IgD-negative memory B cell (primary cell): ENCODE measurements at regions not wholly inside any gene's neighbourhood (a gene's known extent, or its start where the extent isn't known, plus 50 kb on each side); places are given as distances from the start of the nearest gene placed in this dataset.

Experiments used
- H3K27ac Mint-ChIP-seq, 3 donors: one replicate each; pipeline ENCODE4 v1.8.0; 2020 to 2022; ENCODE audit warnings: mild to moderate bottlenecking in 3 of 3, mixed read lengths in 3 of 3, moderate library complexity in 1 of 3
- H3K27me3 Mint-ChIP-seq: one replicate; pipeline ENCODE4 v1.8.0; 2021; ENCODE audit warnings: mixed read lengths
- H3K36me3 Mint-ChIP-seq: one replicate; pipeline ENCODE4 v1.8.0; 2020; ENCODE audit warnings: mild to moderate bottlenecking, mixed read lengths
- H3K4me1 Mint-ChIP-seq, 3 donors: one replicate each; pipeline ENCODE4 v1.8.0; 2020 to 2022; ENCODE audit warnings: mixed read lengths in 3 of 3, mild to moderate bottlenecking in 1 of 3
- H3K4me3 Mint-ChIP-seq, 4 donors: one replicate each; pipeline ENCODE4 v1.8.0; 2020 to 2022; ENCODE audit warnings: mild to moderate bottlenecking in 4 of 4, mixed read lengths in 4 of 4, moderate library complexity in 3 of 4
- H3K9me3 Mint-ChIP-seq, 3 donors: one replicate each; pipeline ENCODE4 v1.8.0; 2020 to 2021; ENCODE audit warnings: mixed read lengths in 3 of 3, mild to moderate bottlenecking in 1 of 3

DNA sequence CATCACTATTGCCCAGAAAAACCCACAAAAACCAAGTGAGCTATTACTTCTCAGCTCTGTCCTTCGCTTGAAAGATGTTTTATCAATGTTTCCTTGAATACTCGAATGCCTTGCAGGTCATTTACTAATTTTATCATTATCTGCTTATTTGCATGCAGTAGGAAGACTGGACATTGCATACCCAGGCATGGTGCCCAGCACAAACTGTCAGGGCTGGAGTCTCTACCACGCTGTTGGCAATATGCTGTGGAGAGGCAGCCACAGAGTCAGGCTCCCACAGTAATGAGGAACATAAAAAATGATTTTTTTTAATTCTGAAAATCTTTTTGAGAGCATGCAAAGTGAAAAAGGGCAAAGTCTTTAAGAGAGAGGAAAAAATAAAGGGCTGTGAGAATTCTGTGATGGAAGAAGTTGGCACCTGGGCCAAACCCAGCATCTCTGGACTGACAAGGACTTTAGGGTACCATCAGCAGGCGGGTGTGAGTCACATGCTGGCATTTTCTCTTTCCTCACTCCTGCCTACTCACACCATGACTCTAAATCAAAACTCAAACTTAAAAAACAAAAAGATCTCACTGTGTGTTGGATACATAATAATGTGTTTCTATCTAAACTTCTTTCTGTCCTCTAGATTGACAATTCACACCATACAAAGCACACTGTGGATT is 709.8 kb upstream of the FANCL start:
- Mint-ChIP-seq H3K36me3 (no peaks in the 10 kb centered on the region), H3K27me3 (peaks cover 3% of the 10 kb centered on the region), H3K4me3 (no peak overlapping the region), H3K4me1 (no peaks in the 10 kb centered on the region), H3K9me3 (peaks cover 0 to 2% (median 0%) of the 10 kb centered on the region in 3 donors), H3K27ac (no peak overlapping the region)

DNA sequence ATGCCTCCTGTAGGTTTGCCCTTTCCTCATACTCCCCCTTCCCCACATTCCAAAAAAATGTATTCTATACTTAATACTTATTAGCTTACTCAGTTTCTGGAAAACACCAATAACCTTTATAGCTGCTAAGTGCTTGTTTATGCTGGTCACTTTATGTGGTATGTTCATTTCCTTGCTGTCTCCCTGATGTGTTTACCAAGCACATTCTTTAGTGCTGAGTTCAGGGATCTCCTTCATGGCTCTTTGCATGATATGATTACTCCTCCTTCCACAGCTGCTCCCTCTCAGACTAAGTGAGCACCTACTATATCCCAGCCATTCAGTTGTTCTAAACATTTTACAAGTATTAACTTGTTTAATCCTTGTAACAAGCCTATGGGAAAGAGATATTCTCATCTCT is 698.3 kb upstream of the FANCL start:
- no peak overlapping the region for H3K4me3 Mint-ChIP-seq
- peaks cover 4% of the 10 kb centered on the region for H3K27me3 Mint-ChIP-seq
- no peaks in the 10 kb centered on the region for H3K4me1 Mint-ChIP-seq
- H3K36me3 Mint-ChIP-seq, result no peaks in the 10 kb centered on the region
- H3K9me3 Mint-ChIP-seq, result peaks cover 6 to 10% (median 7%) of the 10 kb centered on the region in 3 donors
- no peak overlapping the region for H3K27ac Mint-ChIP-seq

DNA sequence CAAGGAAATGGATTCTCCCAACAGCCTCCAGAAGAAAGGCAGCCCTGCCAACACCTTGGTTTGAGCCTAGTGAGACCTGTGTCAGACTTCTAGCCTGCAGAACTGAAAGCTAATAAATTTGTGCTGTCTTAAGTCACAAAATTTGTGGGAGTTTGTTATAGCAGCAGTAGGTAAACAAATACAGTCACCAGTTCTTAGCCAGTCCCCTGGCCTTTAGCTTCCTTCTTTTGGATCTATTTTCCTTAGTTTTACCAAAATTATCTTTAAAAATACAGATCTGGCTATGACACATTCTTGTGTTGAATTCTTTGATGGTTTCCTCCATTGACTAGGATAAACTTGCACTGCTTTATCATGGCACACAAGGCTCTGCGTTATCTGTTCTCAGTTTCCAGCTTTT is 697.9 kb upstream of the FANCL start:
- H3K27ac Mint-ChIP-seq, result no peak overlapping the region
- peaks cover 6 to 7% (median 7%) of the 10 kb centered on the region in 3 donors for H3K9me3 Mint-ChIP-seq
- peaks cover 4% of the 10 kb centered on the region for H3K27me3 Mint-ChIP-seq
- no peaks in the 10 kb centered on the region for H3K4me1 Mint-ChIP-seq
- H3K36me3 Mint-ChIP-seq, result no peaks in the 10 kb centered on the region
- no peak overlapping the region for H3K4me3 Mint-ChIP-seq

DNA sequence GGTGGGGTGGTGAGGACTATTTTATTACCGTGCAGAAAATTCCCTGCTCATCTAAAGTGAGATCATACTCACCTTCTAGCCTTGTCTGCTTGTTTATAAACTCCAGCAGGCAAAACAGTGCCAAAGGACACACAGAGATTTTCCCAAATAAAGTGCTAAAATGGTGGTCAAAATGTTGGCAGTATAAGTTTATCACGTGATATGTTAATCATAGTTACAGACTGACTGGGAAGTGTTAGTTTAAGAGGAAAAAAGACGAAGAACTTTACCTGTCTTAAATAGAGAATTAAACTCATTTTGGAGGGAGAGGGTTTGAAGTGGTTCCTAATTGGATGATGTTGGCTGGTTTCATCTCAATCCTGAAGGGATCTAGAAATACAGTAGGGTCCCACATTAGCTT is 691.7 kb upstream of the FANCL start:
- Mint-ChIP-seq H3K27me3 (no peaks in the 10 kb centered on the region), H3K27ac (no peak overlapping the region), H3K9me3 (no peaks in the 10 kb centered on the region), H3K4me3 (no peak overlapping the region), H3K36me3 (no peaks in the 10 kb centered on the region), H3K4me1 (no peaks in the 10 kb centered on the region)

DNA sequence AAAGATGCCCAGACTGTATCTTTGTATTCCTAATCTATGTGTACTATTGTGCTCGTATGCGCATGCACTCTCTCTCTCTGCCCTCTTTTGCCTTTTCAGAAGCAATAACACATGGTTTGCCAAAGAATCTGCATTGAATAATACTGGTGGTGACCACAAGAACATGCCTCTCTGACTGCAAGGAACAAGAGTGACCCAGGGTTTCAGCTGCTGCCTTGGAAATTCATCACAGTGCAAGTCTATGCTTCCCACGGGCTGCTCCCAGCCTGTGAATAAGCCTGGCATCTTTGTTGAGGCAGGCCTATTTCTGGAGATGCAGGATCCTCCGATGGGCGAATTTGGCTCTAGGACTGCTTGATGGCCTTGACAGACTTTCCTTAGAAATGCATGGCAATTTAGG is 689.4 kb upstream of the FANCL start:
- no peak overlapping the region for H3K27ac Mint-ChIP-seq
- no peaks in the 10 kb centered on the region for H3K4me1 Mint-ChIP-seq
- H3K4me3 Mint-ChIP-seq, result no peak overlapping the region
- no peaks in the 10 kb centered on the region for H3K27me3 Mint-ChIP-seq
- no peaks in the 10 kb centered on the region for H3K36me3 Mint-ChIP-seq
- H3K9me3 Mint-ChIP-seq, result no peaks in the 10 kb centered on the region

- Mint-ChIP-seq H3K4me1 (no peaks in the 10 kb centered on the region), H3K9me3 (no peaks in the 10 kb centered on the region), H3K27me3 (no peaks in the 10 kb centered on the region), H3K27ac (no peak overlapping the region), H3K36me3 (no peaks in the 10 kb centered on the region), H3K4me3 (no peak overlapping the region)
These were observed 687.8 kb upstream of the FANCL start for GRCh38 chr2:58928973-58929372.

GRCh38 chr2:58928391-58928790 is 687.3 kb upstream of the FANCL start:
- Mint-ChIP-seq H3K36me3 (no peaks in the 10 kb centered on the region), H3K9me3 (no peaks in the 10 kb centered on the region), H3K4me1 (no peaks in the 10 kb centered on the region), H3K27ac (no peak overlapping the region), H3K27me3 (no peaks in the 10 kb centered on the region), H3K4me3 (no peak overlapping the region)

- Mint-ChIP-seq H3K36me3 (no peaks in the 10 kb centered on the region), H3K4me3 (no peak overlapping the region), H3K9me3 (no peaks in the 10 kb centered on the region), H3K4me1 (no peaks in the 10 kb centered on the region), H3K27ac (no peak overlapping the region), H3K27me3 (no peaks in the 10 kb centered on the region)
These were observed 685.0 kb upstream of the FANCL start for GRCh38 chr2:58926112-58926511.

GRCh38 chr2:58925676-58926081 is 684.6 kb upstream of the FANCL start:
- no peaks in the 10 kb centered on the region for H3K9me3 Mint-ChIP-seq
- no peaks in the 10 kb centered on the region for H3K27me3 Mint-ChIP-seq
- no peak overlapping the region for H3K4me3 Mint-ChIP-seq
- no peaks in the 10 kb centered on the region for H3K36me3 Mint-ChIP-seq
- H3K4me1 Mint-ChIP-seq, result no peaks in the 10 kb centered on the region
- H3K27ac Mint-ChIP-seq, result no peak overlapping the region

DNA sequence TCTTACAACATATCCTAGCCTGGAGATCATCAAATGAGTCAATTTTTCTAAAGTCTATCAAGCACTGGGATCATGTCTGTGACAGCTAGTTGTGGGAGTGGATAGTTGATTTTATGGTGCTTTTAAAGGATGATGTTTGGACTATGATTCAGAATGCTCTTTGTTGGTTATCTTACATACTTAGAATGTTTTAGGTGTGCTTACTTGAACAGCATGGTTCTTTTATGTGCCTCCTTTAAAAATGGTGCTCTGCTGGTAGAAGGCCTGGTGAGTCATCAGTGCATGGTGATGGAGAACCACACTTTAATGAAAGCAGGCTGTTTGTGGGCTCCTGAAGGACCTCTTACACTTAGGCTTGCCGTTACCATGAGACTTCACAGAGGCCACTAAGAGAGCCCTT is 682.7 kb upstream of the FANCL start:
- H3K27me3 Mint-ChIP-seq, result no peaks in the 10 kb centered on the region
- no peaks in the 10 kb centered on the region for H3K4me1 Mint-ChIP-seq
- no peak overlapping the region for H3K4me3 Mint-ChIP-seq
- H3K36me3 Mint-ChIP-seq, result no peaks in the 10 kb centered on the region
- H3K27ac Mint-ChIP-seq, result no peak overlapping the region
- no peaks in the 10 kb centered on the region for H3K9me3 Mint-ChIP-seq

- H3K4me3 Mint-ChIP-seq, result no peak overlapping the region
- no peak overlapping the region for H3K27ac Mint-ChIP-seq
- H3K27me3 Mint-ChIP-seq, result no peaks in the 10 kb centered on the region
- peaks cover 0 to 1% (median 0%) of the 10 kb centered on the region in 3 donors for H3K4me1 Mint-ChIP-seq
- H3K36me3 Mint-ChIP-seq, result peaks cover 1% of the 10 kb centered on the region
- H3K9me3 Mint-ChIP-seq, result no peaks in the 10 kb centered on the region
These were observed 681.1 kb upstream of the FANCL start for GRCh38 chr2:58922245-58922644.

GRCh38 chr2:58921676-58922075 is 680.6 kb upstream of the FANCL start:
- H3K4me1 Mint-ChIP-seq, result peaks cover 0 to 1% (median 0%) of the 10 kb centered on the region in 3 donors
- peaks cover 1% of the 10 kb centered on the region for H3K36me3 Mint-ChIP-seq
- no peaks in the 10 kb centered on the region for H3K9me3 Mint-ChIP-seq
- H3K27ac Mint-ChIP-seq, result no peak overlapping the region
- no peak overlapping the region for H3K4me3 Mint-ChIP-seq
- no peaks in the 10 kb centered on the region for H3K27me3 Mint-ChIP-seq

DNA sequence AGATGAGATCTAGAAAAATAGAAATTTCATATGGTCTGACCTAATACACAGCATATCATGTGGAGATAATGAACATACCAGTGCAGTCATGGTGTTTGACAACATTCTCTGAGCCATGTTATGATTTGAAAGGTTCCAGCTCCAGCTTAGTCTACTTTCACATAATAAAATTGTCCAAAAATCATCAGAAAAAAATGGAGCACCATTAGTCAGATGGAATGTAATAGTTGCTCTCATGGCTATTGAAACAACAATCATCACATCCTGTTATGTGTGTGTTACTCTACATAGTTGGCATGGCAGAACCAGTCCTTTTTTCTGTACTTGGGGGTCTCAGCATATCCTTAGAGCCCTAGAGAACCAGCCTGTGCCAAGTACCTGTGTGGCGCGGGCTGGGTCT is 678.9 kb upstream of the FANCL start:
- Mint-ChIP-seq H3K36me3 (peaks cover 1% of the 10 kb centered on the region), H3K27me3 (no peaks in the 10 kb centered on the region), H3K27ac (no peak overlapping the region), H3K4me3 (no peak overlapping the region), H3K9me3 (no peaks in the 10 kb centered on the region), H3K4me1 (peaks cover 0 to 1% (median 0%) of the 10 kb centered on the region in 3 donors)

GRCh38 chr2:58919316-58919715 is 678.2 kb upstream of the FANCL start:
- H3K27ac Mint-ChIP-seq, result no peak overlapping the region
- H3K9me3 Mint-ChIP-seq, result no peaks in the 10 kb centered on the region
- no peaks in the 10 kb centered on the region for H3K27me3 Mint-ChIP-seq
- no peak overlapping the region for H3K4me3 Mint-ChIP-seq
- peaks cover 1% of the 10 kb centered on the region for H3K36me3 Mint-ChIP-seq
- H3K4me1 Mint-ChIP-seq, result peaks cover 0 to 1% (median 0%) of the 10 kb centered on the region in 3 donors

- H3K4me1 Mint-ChIP-seq, result peaks cover 0 to 1% (median 0%) of the 10 kb centered on the region in 3 donors
- no peaks in the 10 kb centered on the region for H3K9me3 Mint-ChIP-seq
- no peak overlapping the region for H3K4me3 Mint-ChIP-seq
- H3K27ac Mint-ChIP-seq, result no peak overlapping the region
- no peaks in the 10 kb centered on the region for H3K27me3 Mint-ChIP-seq
- peaks cover 1% of the 10 kb centered on the region for H3K36me3 Mint-ChIP-seq
These were observed 677.0 kb upstream of the FANCL start for GRCh38 chr2:58918141-58918540.

DNA sequence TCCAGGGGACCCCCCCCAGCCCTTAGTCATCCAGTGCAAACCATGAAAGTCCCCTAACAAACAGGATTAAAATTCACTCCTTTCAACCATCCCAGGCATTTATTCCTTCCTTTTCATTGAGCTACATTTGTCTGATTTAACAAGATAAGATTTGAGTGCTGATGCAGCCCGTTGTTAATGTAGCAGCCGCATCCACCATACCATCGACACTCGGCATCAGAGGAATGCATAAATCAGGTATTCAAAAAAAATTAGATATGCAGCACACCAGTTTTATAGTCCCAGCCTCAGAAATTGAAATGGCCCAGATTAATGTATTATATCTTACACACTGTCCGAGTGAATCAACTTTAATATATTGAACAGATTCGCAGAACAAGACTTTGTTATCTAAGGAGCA is 676.5 kb upstream of the FANCL start:
- H3K4me1 Mint-ChIP-seq, result peaks cover 0 to 1% (median 0%) of the 10 kb centered on the region in 3 donors
- no peaks in the 10 kb centered on the region for H3K27me3 Mint-ChIP-seq
- H3K27ac Mint-ChIP-seq, result no peak overlapping the region
- H3K4me3 Mint-ChIP-seq, result no peak overlapping the region
- H3K36me3 Mint-ChIP-seq, result peaks cover 1% of the 10 kb centered on the region
- no peaks in the 10 kb centered on the region for H3K9me3 Mint-ChIP-seq
